Endothelial cell (in vitro differentiated cells): ENCODE measurements at regions not wholly inside any gene's neighbourhood (a gene's known extent, or its start where the extent isn't known, plus 50 kb on each side); places are given as distances from the start of the nearest gene placed in this dataset.
"Not testable (repeated sequence)": the region's sequence is repeated elsewhere in the genome, so short reads cannot be mapped to it uniquely, and the experiment has no call there.

ENCODE experiments used
- DNase-seq: peaks from one replicate; pipeline ENCODE4 v3.0.0; 2021; ENCODE audit warnings: low spot score
- H3K27ac Mint-ChIP-seq: one replicate; pipeline ENCODE4 v1.8.0; 2021; ENCODE audit warnings: mixed read lengths, inconsistent platforms; ENCODE audit not compliant: unreplicated experiment
- H3K27me3 Mint-ChIP-seq: one replicate; pipeline ENCODE4 v1.8.0; 2021; ENCODE audit warnings: mild to moderate bottlenecking, moderate library complexity, mixed read lengths, inconsistent platforms; ENCODE audit not compliant: unreplicated experiment
- H3K36me3 Mint-ChIP-seq: one replicate; pipeline ENCODE4 v1.8.0; 2021; ENCODE audit warnings: mild to moderate bottlenecking, low read depth, mixed read lengths, inconsistent platforms; ENCODE audit not compliant: unreplicated experiment
- H3K4me1 Mint-ChIP-seq: one replicate; pipeline ENCODE4 v1.8.0; 2021; ENCODE audit warnings: mild to moderate bottlenecking, mixed read lengths, inconsistent platforms; ENCODE audit not compliant: unreplicated experiment
- H3K4me3 Mint-ChIP-seq: one replicate; pipeline ENCODE4 v1.8.0; 2021; ENCODE audit warnings: mild to moderate bottlenecking, mixed read lengths, inconsistent platforms; ENCODE audit not compliant: unreplicated experiment
- H3K9me3 Mint-ChIP-seq: one replicate; pipeline ENCODE4 v1.8.0; 2021; ENCODE audit warnings: mixed read lengths, inconsistent platforms; ENCODE audit not compliant: unreplicated experiment
- TF ChIP-seq, protein P1 (sequence below): fragments of 200-600 bp; sonication (generic); IDR thresholded peaks from one replicate; pipeline ENCODE4 v1.5.0; 2021; ENCODE audit warnings: antibody characterized with exemption; ENCODE audit not compliant: unreplicated experiment

DNA sequence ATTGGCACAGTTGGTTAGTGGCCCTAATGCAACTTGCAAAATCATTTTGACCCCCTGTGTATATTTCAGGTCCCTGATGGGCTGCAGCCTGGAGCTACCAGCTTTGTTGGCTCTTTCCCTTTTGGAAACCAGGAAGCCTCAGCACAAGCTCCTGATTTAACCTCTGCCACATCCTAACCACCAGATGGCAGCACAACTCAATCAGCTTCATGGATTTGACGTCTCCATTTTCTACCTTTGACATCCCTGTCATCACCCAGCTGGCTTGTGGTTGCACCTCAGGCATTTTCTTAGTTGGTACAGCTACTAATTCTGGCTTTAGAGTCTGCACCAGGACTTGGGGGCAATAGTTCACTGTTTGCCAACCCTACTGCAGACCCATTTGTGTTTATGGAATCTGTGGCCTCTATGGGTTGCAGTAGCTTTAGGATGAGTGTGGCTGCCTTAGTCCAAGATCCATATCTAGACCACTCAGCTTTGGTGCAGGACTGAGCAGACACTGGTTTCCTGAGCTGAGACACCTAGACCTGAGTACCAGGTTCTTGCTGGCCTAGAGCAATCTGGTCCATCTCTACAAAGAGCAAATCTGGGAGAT lies 456.2 kb downstream of the REEP3 start:
- peak; percentile 60 for DNase-seq
- Mint-ChIP-seq H3K27ac (no peak overlapping the region), H3K4me3 (no peak overlapping the region), H3K9me3 (no peaks in the 10 kb centered on the region), H3K4me1 (peaks cover 6% of the 10 kb centered on the region), H3K36me3 (peaks cover 4% of the 10 kb centered on the region), H3K27me3 (peaks cover 15% of the 10 kb centered on the region)
- TF ChIP-seq, protein P1, sequence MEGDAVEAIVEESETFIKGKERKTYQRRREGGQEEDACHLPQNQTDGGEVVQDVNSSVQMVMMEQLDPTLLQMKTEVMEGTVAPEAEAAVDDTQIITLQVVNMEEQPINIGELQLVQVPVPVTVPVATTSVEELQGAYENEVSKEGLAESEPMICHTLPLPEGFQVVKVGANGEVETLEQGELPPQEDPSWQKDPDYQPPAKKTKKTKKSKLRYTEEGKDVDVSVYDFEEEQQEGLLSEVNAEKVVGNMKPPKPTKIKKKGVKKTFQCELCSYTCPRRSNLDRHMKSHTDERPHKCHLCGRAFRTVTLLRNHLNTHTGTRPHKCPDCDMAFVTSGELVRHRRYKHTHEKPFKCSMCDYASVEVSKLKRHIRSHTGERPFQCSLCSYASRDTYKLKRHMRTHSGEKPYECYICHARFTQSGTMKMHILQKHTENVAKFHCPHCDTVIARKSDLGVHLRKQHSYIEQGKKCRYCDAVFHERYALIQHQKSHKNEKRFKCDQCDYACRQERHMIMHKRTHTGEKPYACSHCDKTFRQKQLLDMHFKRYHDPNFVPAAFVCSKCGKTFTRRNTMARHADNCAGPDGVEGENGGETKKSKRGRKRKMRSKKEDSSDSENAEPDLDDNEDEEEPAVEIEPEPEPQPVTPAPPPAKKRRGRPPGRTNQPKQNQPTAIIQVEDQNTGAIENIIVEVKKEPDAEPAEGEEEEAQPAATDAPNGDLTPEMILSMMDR: peak; percentile 41

DNA sequence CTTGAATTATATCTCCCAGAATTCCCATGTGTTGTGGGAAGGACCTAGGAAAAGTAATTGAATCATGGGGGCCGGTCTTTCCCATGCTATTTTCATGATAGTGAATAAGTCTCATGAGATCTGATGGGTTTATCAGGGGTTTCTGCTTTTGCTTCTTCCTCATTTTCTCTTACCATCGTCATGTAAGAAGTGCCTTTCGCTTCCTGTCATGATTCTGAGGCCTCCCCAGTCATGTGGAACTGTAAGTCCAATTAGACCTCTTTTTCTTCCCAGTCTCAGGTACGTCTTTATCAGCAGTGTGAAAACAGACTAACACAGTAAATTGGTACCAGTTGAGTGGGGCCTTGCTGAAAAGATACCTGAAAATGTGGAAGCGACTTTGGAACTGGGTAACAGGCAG lies 459.7 kb downstream of the REEP3 start:
- not testable (repeated sequence) for H3K36me3 Mint-ChIP-seq, H3K4me1 Mint-ChIP-seq, DNase-seq, H3K27ac Mint-ChIP-seq, H3K9me3 Mint-ChIP-seq, H3K4me3 Mint-ChIP-seq
- peaks cover 11% of the 10 kb centered on the region for H3K27me3 Mint-ChIP-seq

DNA sequence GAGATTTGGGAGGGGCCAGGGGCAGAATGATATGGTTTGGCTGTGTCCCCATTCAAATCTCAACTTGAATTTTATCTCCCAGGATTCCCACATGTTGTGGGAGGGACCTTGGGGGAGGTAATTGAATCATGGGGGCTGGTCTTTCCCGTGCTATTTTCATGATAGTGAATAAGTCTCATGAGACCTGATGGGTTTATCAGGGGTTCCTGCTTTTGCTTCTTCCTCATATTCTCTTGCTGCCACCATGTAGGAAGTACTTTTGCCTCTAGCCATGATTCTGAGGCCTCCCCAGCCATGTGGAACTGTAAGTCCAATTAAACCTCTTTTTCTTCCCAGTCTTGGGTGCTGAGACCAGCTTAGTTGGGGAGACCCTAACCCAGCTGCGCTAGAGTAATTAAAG lies 462.9 kb downstream of the REEP3 start:
- not testable (repeated sequence) for H3K27me3 Mint-ChIP-seq, H3K4me3 Mint-ChIP-seq, DNase-seq, H3K27ac Mint-ChIP-seq
- H3K9me3 Mint-ChIP-seq: peaks cover 16% of the 10 kb centered on the region
- H3K4me1 Mint-ChIP-seq: peaks cover 10% of the 10 kb centered on the region
- H3K36me3 Mint-ChIP-seq: peaks cover 22% of the 10 kb centered on the region

DNA sequence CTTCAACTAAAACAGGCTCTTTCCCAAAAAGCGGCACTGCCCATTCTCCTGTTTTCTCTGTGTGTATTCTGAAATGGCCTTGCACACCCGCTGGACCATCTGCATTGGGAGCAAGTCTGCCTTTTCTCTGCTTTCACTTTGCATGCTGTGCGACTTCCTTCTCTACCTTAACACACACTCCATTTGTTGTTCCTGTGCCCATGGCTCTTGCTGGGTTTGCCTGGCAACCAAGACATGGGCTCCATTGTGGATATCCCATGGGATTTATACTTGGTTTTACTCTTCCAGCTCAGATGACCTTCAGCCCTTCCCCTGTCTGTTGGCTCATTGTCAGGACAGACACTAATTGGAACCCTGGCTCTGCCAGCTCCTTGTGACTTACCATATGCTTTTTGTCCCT lies 465.3 kb downstream of the REEP3 start:
- peaks cover 22% of the 10 kb centered on the region for H3K36me3 Mint-ChIP-seq
- H3K4me3 Mint-ChIP-seq: no peak overlapping the region
- TF ChIP-seq, protein P1: no peak
- DNase-seq: no peak
- H3K27me3 Mint-ChIP-seq: peaks cover 1% of the 10 kb centered on the region
- H3K27ac Mint-ChIP-seq: no peak overlapping the region
- peaks cover 16% of the 10 kb centered on the region for H3K9me3 Mint-ChIP-seq
- H3K4me1 Mint-ChIP-seq: peaks cover 4% of the 10 kb centered on the region

DNA sequence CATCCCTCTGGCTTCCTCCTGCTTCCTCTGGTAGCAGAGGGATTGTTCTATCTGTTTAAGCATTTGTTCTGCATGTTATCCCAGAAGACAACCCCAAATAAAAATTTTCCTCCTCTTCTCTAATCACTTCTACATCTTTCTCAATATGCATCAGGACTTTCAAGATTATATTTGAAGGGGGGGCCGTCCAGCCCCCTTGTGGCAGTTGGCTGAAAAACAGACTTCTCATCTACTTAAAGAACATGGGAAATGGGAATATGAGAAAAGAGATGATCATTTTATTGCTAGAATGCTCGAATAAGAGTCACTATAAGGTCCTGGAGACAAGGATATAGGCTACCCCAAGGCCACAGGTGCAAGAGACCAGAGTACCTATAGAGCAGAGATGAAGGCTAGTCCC lies 466.0 kb downstream of the REEP3 start:
- Mint-ChIP-seq H3K36me3 (peaks cover 22% of the 10 kb centered on the region), H3K9me3 (peaks cover 16% of the 10 kb centered on the region), H3K4me1 (peaks cover 4% of the 10 kb centered on the region), H3K27me3 (peaks cover under 1% of the 10 kb centered on the region), H3K27ac (no peak overlapping the region), H3K4me3 (no peak overlapping the region)
- no peak for DNase-seq
- TF ChIP-seq, protein P1: peak; percentile 24

DNA sequence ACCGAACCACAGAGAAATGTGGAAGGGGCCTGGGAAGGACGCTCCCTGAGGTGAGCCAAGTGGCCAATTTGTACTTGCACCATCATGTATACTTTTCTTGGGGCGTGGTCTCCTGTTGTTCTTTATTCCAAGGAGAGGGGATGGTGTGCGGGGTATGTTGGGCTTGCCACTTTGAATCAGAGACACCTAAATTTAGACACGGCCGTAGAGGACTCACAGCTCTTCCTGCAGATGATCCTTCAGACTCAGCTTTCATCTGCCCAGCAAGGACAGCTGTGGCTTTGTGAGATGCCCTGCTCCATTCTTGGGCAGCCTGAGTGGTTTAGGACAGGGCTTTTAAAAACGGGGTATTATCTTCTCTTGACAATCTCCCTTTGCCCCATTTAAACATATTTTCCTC lies 473.2 kb downstream of the REEP3 start:
- Mint-ChIP-seq H3K36me3 (peaks cover 3% of the 10 kb centered on the region), H3K27me3 (no peaks in the 10 kb centered on the region), H3K9me3 (no peaks in the 10 kb centered on the region), H3K27ac (no peak overlapping the region), H3K4me1 (no peaks in the 10 kb centered on the region), H3K4me3 (no peak overlapping the region)
- DNase-seq: no peak
- TF ChIP-seq, protein P1: no peak
